GM18526 (cell line): ENCODE measurements at regions not wholly inside any gene's neighbourhood (a gene's known extent, or its start where the extent isn't known, plus 50 kb on each side); places are given as distances from the start of the nearest gene placed in this dataset.

Experiments
- POLR2A ChIP-seq: IDR thresholded peaks from 3 replicates; pipeline ENCODE4 v1.6.1; 2011; ENCODE audit not compliant: insufficient read length; ENCODE audit errors: extremely low read depth

DNA sequence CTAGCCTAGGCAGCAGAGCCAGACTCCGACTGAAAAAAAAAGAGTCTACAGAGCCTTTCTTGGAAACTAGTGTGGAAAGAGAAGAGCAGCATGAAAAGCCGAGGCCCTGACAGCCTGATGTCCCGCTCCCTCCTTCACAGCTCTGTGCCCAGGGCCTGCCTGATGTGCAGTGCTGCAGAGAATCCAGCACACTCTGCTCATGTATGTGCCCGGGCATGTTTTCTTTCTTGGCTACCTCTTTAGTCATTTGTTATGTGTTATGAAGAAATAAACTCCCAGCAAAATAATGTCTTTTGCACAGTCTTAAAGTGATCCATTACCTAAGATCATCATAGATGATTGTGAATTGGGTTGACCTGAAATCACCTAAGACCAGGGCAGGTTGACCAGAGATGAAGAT, 78.1 kb upstream of the EZR start:
- no peak for TF ChIP-seq POLR2A

DNA sequence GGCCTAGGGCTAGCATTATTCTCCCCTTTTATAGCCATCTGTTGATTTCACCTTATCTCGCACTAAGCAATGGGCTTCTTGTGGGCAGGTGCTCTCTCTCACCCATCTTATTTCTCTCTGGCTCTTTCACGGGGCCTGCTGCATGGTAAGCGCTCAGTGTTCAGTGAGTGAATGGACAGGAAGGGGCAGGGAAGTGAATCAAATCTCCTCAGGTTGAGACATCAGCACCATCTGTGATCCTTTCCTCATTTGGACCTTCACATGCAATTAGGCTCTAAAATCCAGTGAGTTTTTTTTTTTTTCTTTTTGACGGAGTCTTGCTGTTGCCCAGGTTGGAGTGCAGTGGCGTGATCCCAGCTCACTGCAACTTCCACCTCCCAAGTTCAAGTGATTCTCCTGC, 76.5 kb upstream of the EZR start:
- no peak for TF ChIP-seq POLR2A

DNA sequence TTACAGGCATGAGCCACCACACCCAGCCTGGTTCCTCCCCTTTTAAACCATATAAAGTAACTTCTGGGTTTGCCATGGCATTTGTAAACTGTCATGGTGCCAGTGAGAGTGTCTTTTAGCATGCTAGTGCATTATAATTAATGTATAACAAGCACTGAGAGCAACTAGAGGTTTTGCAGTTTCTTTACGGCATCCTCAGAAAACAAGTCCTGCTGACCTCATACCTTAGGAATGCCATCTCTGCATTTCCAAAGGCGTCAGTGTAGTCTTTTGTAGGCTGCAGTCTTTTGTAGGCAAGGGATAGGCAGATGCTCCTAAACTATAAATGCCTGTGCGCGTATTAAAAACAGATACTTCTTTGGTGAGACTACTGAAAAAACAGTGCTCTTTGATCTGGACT, 75.0 kb upstream of the EZR start:
- TF ChIP-seq POLR2A, result no peak

DNA sequence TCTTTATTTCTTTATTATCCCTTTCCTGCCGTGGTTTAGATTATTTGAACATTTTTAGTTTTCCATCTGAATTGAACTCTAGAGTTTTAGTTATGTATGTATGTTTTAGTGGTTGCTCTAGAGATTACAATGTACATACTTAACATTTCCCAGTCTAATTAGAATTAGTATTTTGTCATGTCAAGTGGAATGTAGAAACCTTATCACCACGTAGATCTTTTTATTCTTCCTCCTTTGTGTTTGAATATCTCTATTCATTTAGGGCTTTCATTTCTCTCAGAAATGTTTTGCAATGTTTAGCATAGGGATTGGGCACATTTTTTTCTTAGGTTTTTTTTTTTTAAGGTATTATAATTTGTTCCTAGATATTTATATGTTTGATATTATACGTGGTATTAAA, 73.1 kb upstream of the EZR start:
- no peak for TF ChIP-seq POLR2A

DNA sequence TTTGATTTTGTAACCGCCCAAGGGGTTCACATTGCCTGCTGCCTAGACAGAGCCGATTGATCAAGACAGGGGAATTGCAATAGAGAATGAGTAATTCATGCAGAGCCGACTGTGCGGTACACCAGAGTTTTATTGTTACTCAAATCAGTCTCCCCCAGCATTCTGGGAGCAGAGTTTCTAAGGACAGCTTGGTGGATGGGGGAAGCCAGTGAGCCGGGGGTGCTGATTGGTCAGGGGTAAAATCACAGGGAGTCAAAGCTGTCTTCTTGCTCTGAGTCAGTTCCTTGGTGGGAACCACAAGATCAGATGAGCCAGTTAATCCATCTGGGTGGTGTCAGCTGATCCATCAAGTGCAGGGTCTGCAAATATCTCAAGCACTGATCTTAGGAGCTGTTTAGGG, 60.0 kb upstream of the EZR start:
- TF ChIP-seq POLR2A, result no peak

DNA sequence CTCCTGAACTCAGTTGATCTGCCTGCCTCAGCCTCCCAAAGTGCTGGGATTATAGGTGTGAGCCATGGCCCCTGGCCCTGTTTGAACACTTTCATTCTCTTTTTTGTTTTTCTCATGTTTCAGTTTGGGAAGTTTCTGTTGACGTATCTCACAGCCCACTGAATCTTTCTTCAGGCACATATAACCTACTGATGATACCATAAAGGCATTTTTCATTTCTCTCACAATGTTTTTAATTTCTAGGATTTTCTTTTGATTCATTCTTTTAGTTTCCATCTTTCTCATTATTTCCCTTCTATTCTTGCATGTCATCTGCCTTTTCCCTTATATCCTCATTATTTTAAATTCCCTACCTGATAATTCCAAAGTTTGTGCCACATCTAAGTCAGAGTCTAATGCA, 58.5 kb upstream of the EZR start:
- no peak for TF ChIP-seq POLR2A

DNA sequence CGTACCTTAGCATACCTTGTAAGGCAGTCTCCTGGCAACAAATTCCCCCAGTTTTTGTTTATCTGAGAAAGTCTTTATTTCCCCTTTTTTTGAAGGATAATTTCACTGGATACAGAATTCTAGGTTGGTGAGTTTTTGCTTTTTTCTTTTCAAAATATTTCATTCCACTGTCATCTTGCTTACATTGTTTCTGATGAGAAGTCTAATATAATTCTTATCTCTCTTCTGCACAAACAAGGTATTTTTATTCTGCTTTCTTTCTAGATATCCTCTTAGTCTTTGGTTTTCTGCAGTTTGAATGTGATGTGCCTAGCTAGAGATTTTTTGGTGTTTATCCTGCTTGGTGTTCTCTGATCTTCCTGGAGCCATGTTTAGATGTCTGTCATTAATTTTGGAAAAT, 57.7 kb upstream of the EZR start:
- TF ChIP-seq POLR2A, result no peak

DNA sequence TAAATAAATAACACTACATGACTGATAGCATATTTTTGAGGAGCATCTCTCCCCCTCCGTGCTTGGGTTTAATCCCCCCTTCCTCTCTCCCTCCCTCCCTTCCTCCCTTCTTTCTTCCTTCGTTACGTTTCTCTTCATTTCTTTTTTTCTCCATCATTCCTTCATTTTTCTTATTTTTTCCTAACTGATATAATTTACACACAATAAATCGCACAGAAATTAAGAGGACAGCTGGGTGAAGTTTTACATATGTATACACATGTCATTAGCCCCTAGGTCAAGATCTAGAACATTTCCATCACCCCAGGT, 51.4 kb upstream of the EZR start:
- no peak for TF ChIP-seq POLR2A

DNA sequence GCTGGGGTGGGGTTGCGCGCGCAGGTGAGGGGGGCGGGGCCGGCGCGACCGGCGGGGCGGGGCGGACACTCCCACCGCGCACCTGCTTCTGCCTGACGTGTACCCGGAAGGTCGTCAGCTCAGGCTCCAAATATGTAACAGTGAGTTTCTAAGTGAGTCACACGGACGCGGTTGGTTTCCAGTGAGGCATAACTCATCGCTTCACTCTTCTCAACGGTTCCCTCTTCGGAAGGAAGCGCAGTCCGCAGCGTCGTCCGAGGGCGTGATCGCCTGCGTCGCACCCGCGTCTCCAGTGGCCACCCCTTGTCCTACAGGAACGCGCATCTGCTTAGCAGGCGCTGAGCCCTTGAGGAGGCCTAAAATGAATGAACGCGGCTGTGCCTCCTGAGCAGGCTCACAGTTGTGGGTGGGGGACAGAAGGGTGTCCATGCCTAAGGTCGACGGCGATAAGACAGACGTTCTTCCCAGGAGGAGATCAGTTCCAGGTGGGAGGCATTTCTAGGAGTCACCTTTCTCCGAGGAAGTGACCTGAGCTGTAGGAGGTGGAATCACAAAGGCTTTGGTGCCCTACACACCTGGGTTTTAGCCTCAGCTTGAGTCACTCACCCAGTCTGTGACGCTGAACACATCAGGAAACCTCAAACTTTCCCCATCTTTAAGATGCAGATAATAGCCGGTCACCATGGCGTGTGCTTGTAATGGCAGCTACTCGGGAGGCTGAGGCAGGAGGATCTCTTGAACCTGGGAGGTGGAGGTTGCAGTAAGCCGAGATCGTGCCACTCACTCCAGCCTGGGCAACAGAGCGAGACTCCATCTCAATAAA, 50.9 kb upstream of the EZR start:
- TF ChIP-seq POLR2A, result peak; percentile 87

DNA sequence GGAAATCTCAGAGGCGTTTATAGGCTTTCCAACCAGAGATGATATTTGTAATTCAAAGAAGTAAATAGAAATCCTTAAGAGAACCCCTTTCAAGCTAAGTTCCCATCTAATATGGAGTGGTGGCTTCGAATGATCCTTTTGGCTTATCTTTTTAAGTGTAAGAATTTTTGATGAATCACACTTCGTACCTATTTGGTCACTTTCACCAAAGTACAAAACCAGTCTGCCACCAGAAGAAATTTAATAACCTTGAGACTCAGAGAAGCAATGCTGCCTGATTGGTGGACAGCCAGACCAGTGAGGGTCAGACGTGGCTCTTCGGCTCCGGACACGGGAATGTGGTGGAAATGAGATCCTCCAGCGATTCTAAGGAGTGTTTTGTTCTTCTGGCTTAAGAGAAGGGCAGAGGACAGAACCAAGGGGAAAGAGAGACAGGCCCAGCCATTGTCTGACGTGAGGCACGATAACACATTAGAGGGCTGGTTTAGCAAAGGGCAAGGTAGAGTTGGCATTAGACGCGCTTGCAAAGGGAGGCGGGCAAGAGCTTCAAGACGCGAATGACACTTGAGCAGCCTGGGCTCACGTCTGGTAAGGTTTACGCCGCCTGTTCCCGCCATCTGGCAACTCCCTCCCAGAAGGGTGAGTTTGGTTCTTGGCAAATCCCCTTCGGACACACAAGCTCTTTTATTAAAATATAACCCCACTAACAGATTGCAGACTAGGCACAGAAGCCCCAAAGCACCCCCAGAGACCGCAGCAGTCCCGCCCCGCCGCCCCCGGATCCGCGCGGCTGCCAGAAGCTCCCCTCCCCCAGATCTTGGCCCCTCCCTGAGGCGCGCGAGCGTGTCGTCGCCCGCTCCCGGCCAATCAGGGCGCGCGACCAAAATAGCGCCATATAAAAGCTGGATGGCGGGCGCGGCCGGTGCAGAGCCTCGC, 50.0 kb upstream of the EZR start:
- TF ChIP-seq POLR2A, result no peak
